Lung (tissue), 11 donors: ENCODE measurements at regions not wholly inside any gene's neighbourhood (a gene's known extent, or its start where the extent isn't known, plus 50 kb on each side); places are given as distances from the start of the nearest gene placed in this dataset.

ENCODE experiments used
- ATAC-seq: fragments of 200-7000 bp; cut with Tn5 transposase; one replicate; pipeline ENCODE4 v1.9.1; 2020; ENCODE audit warnings: moderate number of reproducible peaks; ENCODE audit not compliant: insufficient read depth, low FRiP score
- DNase-seq, 3 donors: peaks; one replicate each; pipeline ENCODE4 v3.0.0-alpha.2; 2013 to 2017
- H3K27ac ChIP-seq, 2 donors: one replicate each; pipeline ENCODE4 v1.5.1; 2013; ENCODE audit warnings: mild to moderate bottlenecking in 2 of 2, moderate library complexity in 2 of 2, control low read depth in 1 of 2, inconsistent platforms in 1 of 2, low read depth in 1 of 2, low read length in 1 of 2
- H3K27me3 ChIP-seq, 3 donors: one replicate each; pipeline ENCODE4 v1.5.1; 2013; ENCODE audit warnings: low read length in 2 of 3; ENCODE audit not compliant: control insufficient read depth in 3 of 3, insufficient read depth in 3 of 3
- H3K36me3 ChIP-seq, 4 donors: one replicate each; pipeline ENCODE4 v1.5.1; 2013; ENCODE audit warnings: low read length in 4 of 4, mild to moderate bottlenecking in 1 of 4, moderate library complexity in 1 of 4; ENCODE audit not compliant: control insufficient read depth in 4 of 4, insufficient read depth in 4 of 4
- H3K4me1 ChIP-seq, 5 donors: one replicate each; pipeline ENCODE4 v1.5.1; 2013; ENCODE audit warnings: low read length in 5 of 5, mild to moderate bottlenecking in 2 of 5, moderate library complexity in 1 of 5; ENCODE audit not compliant: control insufficient read depth in 5 of 5, insufficient read depth in 5 of 5
- H3K4me3 ChIP-seq: one replicate; pipeline ENCODE4 v1.5.1; 2013; ENCODE audit warnings: mild to moderate bottlenecking, control low read depth, moderate library complexity
- H3K9ac ChIP-seq, 2 donors: one replicate each; pipeline ENCODE4 v1.5.1; 2013; ENCODE audit warnings: low read length in 2 of 2, control low read depth in 1 of 2; ENCODE audit not compliant: insufficient read depth in 1 of 2
- H3K9me3 ChIP-seq, 4 donors: one replicate each; pipeline ENCODE4 v1.5.1; 2013; ENCODE audit warnings: low read length in 3 of 4, mild to moderate bottlenecking in 1 of 4, moderate library complexity in 1 of 4; ENCODE audit not compliant: control insufficient read depth in 4 of 4, insufficient read depth in 3 of 4
- CTCF ChIP-seq: IDR thresholded peaks from 2 replicates; pipeline ENCODE4 v1.5.1; 2012; ENCODE audit warnings: mild to moderate bottlenecking; ENCODE audit errors: control extremely low read depth, extremely low read depth
- WGBS, 2 donors: extraction: QIAGEN DNeasy Blood & Tissue Kit; methylation state at CpG; one replicate each; pipeline ENCODE4 v1.1.7; 2013; 5-methylcytosine and 5-hydroxymethylcytosine counted together
- donor health status: control.
- donor health status: control.
- donor health status: Bipolar disorder and iron deficiency.
- donor health status: healthy.
- donor health status: DM: yes; HTN: yes; CAD: no.

- Histone ChIP-seq H3K9ac (no peak overlapping the region), H3K36me3 (no peaks in the 10 kb centered on the region), H3K9me3 (peaks cover 0 to 7% (median 5%) of the 10 kb centered on the region in 4 donors), H3K4me3 (no peak overlapping the region), H3K27ac (no peak overlapping the region), H3K27me3 (no peaks in the 10 kb centered on the region), H3K4me1 (no peaks in the 10 kb centered on the region)
- DNase-seq, result no peak
- ATAC-seq, result no peak
- 85 to 95% methylated on average over 1 of the region's 1 CpG for WGBS, 2 donors
- no peak for TF ChIP-seq CTCF
Measured at GRCh38 chr12:28604240-28604639, 414.0 kb downstream of the CCDC91 start.

- ATAC-seq, result no peak
- Histone ChIP-seq H3K4me1 (peaks cover 0 to 12% (median 0%) of the 10 kb centered on the region in 5 donors), H3K9me3 (peaks cover 0 to 7% (median 5%) of the 10 kb centered on the region in 4 donors), H3K36me3 (no peaks in the 10 kb centered on the region), H3K27me3 (no peaks in the 10 kb centered on the region), H3K9ac (no peak overlapping the region), H3K4me3 (no peak overlapping the region), H3K27ac (no peak overlapping the region)
- 73 to 89% methylated on average over 1 of the region's 1 CpG for WGBS, 2 donors
- TF ChIP-seq CTCF, result no peak
- DNase-seq, result no peak
Measured at GRCh38 chr12:28606967-28607557, 416.8 kb downstream of the CCDC91 start.

GRCh38 chr12:28610401-28611114, 420.3 kb downstream of the CCDC91 start:
- Histone ChIP-seq H3K4me1 (peaks cover 0 to 12% (median 0%) of the 10 kb centered on the region in 5 donors), H3K4me3 (no peak overlapping the region), H3K9ac (no peak overlapping the region), H3K27ac (no peak overlapping the region), H3K27me3 (no peaks in the 10 kb centered on the region), H3K9me3 (peaks cover 0 to 7% (median 4%) of the 10 kb centered on the region in 4 donors), H3K36me3 (no peaks in the 10 kb centered on the region)
- peak in 2 of 3 donors; percentile 16 to 44 for DNase-seq
- TF ChIP-seq CTCF, result no peak
- ATAC-seq, result no peak
- WGBS, 2 donors, result 59 to 62% methylated on average over 3 of the region's 3 CpGs
